ENCODE measurements at regions not wholly inside any gene's neighbourhood (a gene's known extent, or its start where the extent isn't known, plus 50 kb on each side); places are given as distances from the start of the nearest gene placed in this dataset.

GRCh38 chr16:64489449-64489848 is 632.4 kb downstream of the CDH11 start:
- H3K27me3 ChIP-seq (ENCODE audit: low read depth, low read length) = no peaks in the 10 kb centered on the region
- H3K4me1 ChIP-seq (ENCODE audit: control insufficient read depth in 1 of 2, insufficient read depth in 2 of 2, low read length in 2 of 2) = no peaks in the 10 kb centered on the region
- no peaks in the 10 kb centered on the region for H3K36me3 ChIP-seq (ENCODE audit: control insufficient read depth in 1 of 2, insufficient read depth in 2 of 2, low read length in 2 of 2)
- H3K9me3 ChIP-seq (ENCODE audit: control insufficient read depth in 1 of 2, low read length in 2 of 2) = no peaks in the 10 kb centered on the region
- no peak overlapping the region for H3K4me3 ChIP-seq (ENCODE audit: low read depth in 1 of 2, low read length in 2 of 2)
- no peak overlapping the region for H3K27ac ChIP-seq (ENCODE audit: low read length)

- Histone ChIP-seq H3K4me1 (ENCODE audit: control insufficient read depth in 1 of 2, insufficient read depth in 2 of 2, low read length in 2 of 2) (no peaks in the 10 kb centered on the region), H3K27me3 (ENCODE audit: low read depth, low read length) (no peaks in the 10 kb centered on the region), H3K36me3 (ENCODE audit: control insufficient read depth in 1 of 2, insufficient read depth in 2 of 2, low read length in 2 of 2) (no peaks in the 10 kb centered on the region), H3K9me3 (ENCODE audit: control insufficient read depth in 1 of 2, low read length in 2 of 2) (no peaks in the 10 kb centered on the region), H3K27ac (ENCODE audit: low read length) (no peak overlapping the region), H3K4me3 (ENCODE audit: low read depth in 1 of 2, low read length in 2 of 2) (no peak overlapping the region)
Measured at GRCh38 chr16:64486561-64486960, 635.3 kb downstream of the CDH11 start.

- Histone ChIP-seq H3K4me3 (ENCODE audit: low read depth in 1 of 2, low read length in 2 of 2) (no peak overlapping the region), H3K27ac (ENCODE audit: low read length) (no peak overlapping the region), H3K9me3 (ENCODE audit: control insufficient read depth in 1 of 2, low read length in 2 of 2) (no peaks in the 10 kb centered on the region), H3K36me3 (ENCODE audit: control insufficient read depth in 1 of 2, insufficient read depth in 2 of 2, low read length in 2 of 2) (no peaks in the 10 kb centered on the region), H3K27me3 (ENCODE audit: low read depth, low read length) (no peaks in the 10 kb centered on the region), H3K4me1 (ENCODE audit: control insufficient read depth in 1 of 2, insufficient read depth in 2 of 2, low read length in 2 of 2) (no peaks in the 10 kb centered on the region)
Measured at GRCh38 chr16:64481497-64481896, 640.4 kb downstream of the CDH11 start.

- Histone ChIP-seq H3K36me3 (ENCODE audit: control insufficient read depth in 1 of 2, insufficient read depth in 2 of 2, low read length in 2 of 2) (no peaks in the 10 kb centered on the region), H3K4me1 (ENCODE audit: control insufficient read depth in 1 of 2, insufficient read depth in 2 of 2, low read length in 2 of 2) (no peaks in the 10 kb centered on the region), H3K9me3 (ENCODE audit: control insufficient read depth in 1 of 2, low read length in 2 of 2) (no peaks in the 10 kb centered on the region), H3K4me3 (ENCODE audit: low read depth in 1 of 2, low read length in 2 of 2) (no peak overlapping the region), H3K27ac (ENCODE audit: low read length) (no peak overlapping the region), H3K27me3 (ENCODE audit: low read depth, low read length) (no peaks in the 10 kb centered on the region)
Measured at GRCh38 chr16:64478252-64478906, 643.5 kb downstream of the CDH11 start.

- Histone ChIP-seq H3K4me1 (ENCODE audit: control insufficient read depth in 1 of 2, insufficient read depth in 2 of 2, low read length in 2 of 2) (no peaks in the 10 kb centered on the region), H3K27me3 (ENCODE audit: low read depth, low read length) (no peaks in the 10 kb centered on the region), H3K27ac (ENCODE audit: low read length) (no peak overlapping the region), H3K9me3 (ENCODE audit: control insufficient read depth in 1 of 2, low read length in 2 of 2) (no peaks in the 10 kb centered on the region), H3K36me3 (ENCODE audit: control insufficient read depth in 1 of 2, insufficient read depth in 2 of 2, low read length in 2 of 2) (no peaks in the 10 kb centered on the region), H3K4me3 (ENCODE audit: low read depth in 1 of 2, low read length in 2 of 2) (no peak overlapping the region)
Measured at GRCh38 chr16:64475627-64476351, 646.1 kb downstream of the CDH11 start.

GRCh38 chr16:64470916-64471315 is 650.9 kb downstream of the CDH11 start:
- H3K4me1 ChIP-seq (ENCODE audit: control insufficient read depth in 1 of 2, insufficient read depth in 2 of 2, low read length in 2 of 2) = no peaks in the 10 kb centered on the region
- no peaks in the 10 kb centered on the region for H3K36me3 ChIP-seq (ENCODE audit: control insufficient read depth in 1 of 2, insufficient read depth in 2 of 2, low read length in 2 of 2)
- H3K9me3 ChIP-seq (ENCODE audit: control insufficient read depth in 1 of 2, low read length in 2 of 2) = no peaks in the 10 kb centered on the region
- no peaks in the 10 kb centered on the region for H3K27me3 ChIP-seq (ENCODE audit: low read depth, low read length)
- H3K27ac ChIP-seq (ENCODE audit: low read length) = no peak overlapping the region
- no peak overlapping the region for H3K4me3 ChIP-seq (ENCODE audit: low read depth in 1 of 2, low read length in 2 of 2)

- H3K27me3 ChIP-seq (ENCODE audit: low read depth, low read length) = no peaks in the 10 kb centered on the region
- H3K9me3 ChIP-seq (ENCODE audit: control insufficient read depth in 1 of 2, low read length in 2 of 2) = peaks cover 0 to 3% of the 10 kb centered on the region in 2 donors
Measured at GRCh38 chr16:64469906-64470702, 651.8 kb downstream of the CDH11 start.

GRCh38 chr16:64469351-64469750 is 652.5 kb downstream of the CDH11 start:
- Histone ChIP-seq H3K9me3 (ENCODE audit: control insufficient read depth in 1 of 2, low read length in 2 of 2) (peaks cover 0 to 3% of the 10 kb centered on the region in 2 donors), H3K36me3 (ENCODE audit: control insufficient read depth in 1 of 2, insufficient read depth in 2 of 2, low read length in 2 of 2) (no peaks in the 10 kb centered on the region), H3K27ac (ENCODE audit: low read length) (no peak overlapping the region), H3K27me3 (ENCODE audit: low read depth, low read length) (no peaks in the 10 kb centered on the region), H3K4me1 (ENCODE audit: control insufficient read depth in 1 of 2, insufficient read depth in 2 of 2, low read length in 2 of 2) (no peaks in the 10 kb centered on the region), H3K4me3 (ENCODE audit: low read depth in 1 of 2, low read length in 2 of 2) (no peak overlapping the region)

More at GRCh38 chr16:64469906-64470702, 651.8 kb downstream of the CDH11 start:
- Histone ChIP-seq H3K36me3 (ENCODE audit: control insufficient read depth in 1 of 2, insufficient read depth in 2 of 2, low read length in 2 of 2) (no peaks in the 10 kb centered on the region), H3K4me1 (ENCODE audit: control insufficient read depth in 1 of 2, insufficient read depth in 2 of 2, low read length in 2 of 2) (no peaks in the 10 kb centered on the region), H3K4me3 (ENCODE audit: low read depth in 1 of 2, low read length in 2 of 2) (no peak overlapping the region), H3K27ac (ENCODE audit: low read length) (no peak overlapping the region)

GRCh38 chr16:64468515-64469090 is 653.3 kb downstream of the CDH11 start:
- H3K27me3 ChIP-seq (ENCODE audit: low read depth, low read length) = no peaks in the 10 kb centered on the region
- H3K27ac ChIP-seq (ENCODE audit: low read length) = no peak overlapping the region
- no peaks in the 10 kb centered on the region for H3K36me3 ChIP-seq (ENCODE audit: control insufficient read depth in 1 of 2, insufficient read depth in 2 of 2, low read length in 2 of 2)
- H3K9me3 ChIP-seq (ENCODE audit: control insufficient read depth in 1 of 2, low read length in 2 of 2) = peaks cover 0 to 3% of the 10 kb centered on the region in 2 donors
- H3K4me3 ChIP-seq (ENCODE audit: low read depth in 1 of 2, low read length in 2 of 2) = no peak overlapping the region
- H3K4me1 ChIP-seq (ENCODE audit: control insufficient read depth in 1 of 2, insufficient read depth in 2 of 2, low read length in 2 of 2) = no peaks in the 10 kb centered on the region

- H3K4me3 ChIP-seq (ENCODE audit: low read depth in 1 of 2, low read length in 2 of 2) = no peak overlapping the region
- no peaks in the 10 kb centered on the region for H3K9me3 ChIP-seq (ENCODE audit: control insufficient read depth in 1 of 2, low read length in 2 of 2)
- H3K27ac ChIP-seq (ENCODE audit: low read length) = no peak overlapping the region
- H3K4me1 ChIP-seq (ENCODE audit: control insufficient read depth in 1 of 2, insufficient read depth in 2 of 2, low read length in 2 of 2) = no peaks in the 10 kb centered on the region
- H3K27me3 ChIP-seq (ENCODE audit: low read depth, low read length) = no peaks in the 10 kb centered on the region
- no peaks in the 10 kb centered on the region for H3K36me3 ChIP-seq (ENCODE audit: control insufficient read depth in 1 of 2, insufficient read depth in 2 of 2, low read length in 2 of 2)
Measured at GRCh38 chr16:64459821-64460220, 662.0 kb downstream of the CDH11 start.

- Histone ChIP-seq H3K4me1 (ENCODE audit: control insufficient read depth in 1 of 2, insufficient read depth in 2 of 2, low read length in 2 of 2) (no peaks in the 10 kb centered on the region), H3K9me3 (ENCODE audit: control insufficient read depth in 1 of 2, low read length in 2 of 2) (no peaks in the 10 kb centered on the region), H3K36me3 (ENCODE audit: control insufficient read depth in 1 of 2, insufficient read depth in 2 of 2, low read length in 2 of 2) (no peaks in the 10 kb centered on the region), H3K27me3 (ENCODE audit: low read depth, low read length) (no peaks in the 10 kb centered on the region), H3K4me3 (ENCODE audit: low read depth in 1 of 2, low read length in 2 of 2) (no peak overlapping the region), H3K27ac (ENCODE audit: low read length) (no peak overlapping the region)
Measured at GRCh38 chr16:64459402-64459801, 662.5 kb downstream of the CDH11 start.

Data from muscle layer of duodenum (tissue), 2 donors.